ENCODE measurements at regions not wholly inside any gene's neighbourhood (a gene's known extent, or its start where the extent isn't known, plus 50 kb on each side); places are given as distances from the start of the nearest gene placed in this dataset.

DNA sequence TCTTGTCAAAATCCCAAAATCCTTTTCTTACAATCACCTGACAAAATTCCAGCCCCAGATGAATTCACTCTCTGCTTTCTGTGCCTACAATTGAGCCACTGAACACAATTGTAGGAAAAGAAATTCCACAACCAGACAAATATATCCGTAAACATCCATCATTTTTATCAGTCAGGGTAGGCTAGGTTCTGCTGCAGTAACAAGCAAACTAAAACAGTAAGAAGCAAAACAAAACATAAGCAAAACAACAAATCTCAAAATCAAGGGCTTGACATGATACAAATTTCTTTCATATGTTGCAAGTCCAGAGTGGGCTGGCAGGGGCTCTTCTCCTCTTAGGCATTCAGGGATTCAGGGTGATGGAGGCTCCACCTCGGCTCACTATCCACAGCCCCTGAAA lies 114.2 kb upstream of the MAN2A1 start:
- POLR2A ChIA-PET = no interaction called here

More for the DNA sequence above, 114.2 kb upstream of the MAN2A1 start:
- Histone ChIP-seq H2AFZ (ENCODE audit: low read depth, low read length, poor library complexity, severe bottlenecking) (no peak overlapping the region), H3K27ac (ENCODE audit: low read depth, low read length) (no peak overlapping the region), H3K9ac (ENCODE audit: low read length) (no peak overlapping the region), H3K36me3 (ENCODE audit: control insufficient read depth in 1 of 2, insufficient read depth in 2 of 2, low read length in 2 of 2) (no peaks in the 10 kb centered on the region), H3K9me3 (ENCODE audit: control insufficient read depth in 1 of 2, insufficient read depth in 1 of 2, low read depth in 1 of 2, low read length in 2 of 2) (no peaks in the 10 kb centered on the region), H3K79me2 (ENCODE audit: insufficient read depth, low read length) (no peaks in the 10 kb centered on the region), H3K4me2 (ENCODE audit: low read length) (no peak overlapping the region), H3K9me2 (ENCODE audit: insufficient read depth) (no peaks in the 10 kb centered on the region), H3K27me3 (ENCODE audit: insufficient read depth, low read length) (no peaks in the 10 kb centered on the region), H3K4me1 (ENCODE audit: control insufficient read depth in 1 of 2, insufficient read depth in 2 of 2, low read length in 2 of 2) (peaks cover 0 to 3% of the 10 kb centered on the region in 2 experiments; a peak in 1 of 4 replicates), H4K20me1 (ENCODE audit: insufficient read depth) (no peaks in the 10 kb centered on the region), H3K4me3 (replicated peaks in 1 of 2; ENCODE audit: low read depth in 1 of 2, low read length in 2 of 2) (no peak overlapping the region)
- TF ChIP-seq, protein P1, sequence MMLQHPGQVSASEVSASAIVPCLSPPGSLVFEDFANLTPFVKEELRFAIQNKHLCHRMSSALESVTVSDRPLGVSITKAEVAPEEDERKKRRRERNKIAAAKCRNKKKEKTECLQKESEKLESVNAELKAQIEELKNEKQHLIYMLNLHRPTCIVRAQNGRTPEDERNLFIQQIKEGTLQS (IDR thresholded peaks at IDR 0.05) = no peak
- TF ChIP-seq, protein P2, sequence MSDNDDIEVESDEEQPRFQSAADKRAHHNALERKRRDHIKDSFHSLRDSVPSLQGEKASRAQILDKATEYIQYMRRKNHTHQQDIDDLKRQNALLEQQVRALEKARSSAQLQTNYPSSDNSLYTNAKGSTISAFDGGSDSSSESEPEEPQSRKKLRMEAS (IDR thresholded peaks at IDR 0.05) = no peak
- TF ChIP-seq RAD21 (IDR thresholded peaks at IDR 0.05; ENCODE audit: low read depth) = no peak
- TF ChIP-seq EZH2phosphoT487 (IDR thresholded peaks at IDR 0.05; ENCODE audit: borderline replicate concordance) = no peak
- no peak for TF ChIP-seq CEBPB (IDR thresholded peaks at IDR 0.05; ENCODE audit: low read depth)
- no peak for TF ChIP-seq JUND (IDR thresholded peaks at IDR 0.05)
- TF ChIP-seq CBX3 (IDR thresholded peaks at IDR 0.05; ENCODE audit: low read depth) = no peak
- no peak for TF ChIP-seq SRF (IDR thresholded peaks at IDR 0.05; ENCODE audit: low read depth)
- TF ChIP-seq EZH2 (IDR thresholded peaks at IDR 0.05) = no peak
- TF ChIP-seq SIN3A (IDR thresholded peaks at IDR 0.05; ENCODE audit: low read depth) = no peak
- no peak for TF ChIP-seq YY1 (IDR thresholded peaks at IDR 0.05; ENCODE audit: extremely low read depth, insufficient replicate concordance, low read depth, low read length)
- TF ChIP-seq, protein P3, sequence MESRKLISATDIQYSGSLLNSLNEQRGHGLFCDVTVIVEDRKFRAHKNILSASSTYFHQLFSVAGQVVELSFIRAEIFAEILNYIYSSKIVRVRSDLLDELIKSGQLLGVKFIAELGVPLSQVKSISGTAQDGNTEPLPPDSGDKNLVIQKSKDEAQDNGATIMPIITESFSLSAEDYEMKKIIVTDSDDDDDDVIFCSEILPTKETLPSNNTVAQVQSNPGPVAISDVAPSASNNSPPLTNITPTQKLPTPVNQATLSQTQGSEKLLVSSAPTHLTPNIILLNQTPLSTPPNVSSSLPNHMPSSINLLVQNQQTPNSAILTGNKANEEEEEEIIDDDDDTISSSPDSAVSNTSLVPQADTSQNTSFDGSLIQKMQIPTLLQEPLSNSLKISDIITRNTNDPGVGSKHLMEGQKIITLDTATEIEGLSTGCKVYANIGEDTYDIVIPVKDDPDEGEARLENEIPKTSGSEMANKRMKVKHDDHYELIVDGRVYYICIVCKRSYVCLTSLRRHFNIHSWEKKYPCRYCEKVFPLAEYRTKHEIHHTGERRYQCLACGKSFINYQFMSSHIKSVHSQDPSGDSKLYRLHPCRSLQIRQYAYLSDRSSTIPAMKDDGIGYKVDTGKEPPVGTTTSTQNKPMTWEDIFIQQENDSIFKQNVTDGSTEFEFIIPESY (IDR thresholded peaks at IDR 0.05; ENCODE audit: extremely low read depth, insufficient replicate concordance, low read length) = no peak
- no peak for TF ChIP-seq TCF7L2 (IDR thresholded peaks at IDR 0.05; ENCODE audit: borderline replicate concordance, extremely low read depth, insufficient read depth, insufficient read length)
- no peak for ATAC-seq
- ChIA-PET RAD21 (ENCODE audit: low non-redundant PET in 1 of 2, low total read pairs in 2 of 2, uncharacterized antibody in 2 of 2, unreplicated experiment in 2 of 2) (no interaction called here), CTCF (no interaction called here)
- no peak for DNase-seq (ENCODE audit: low read depth, low spot score)
- BruUV-seq (replicated peaks) = no TSS peak
- intact Hi-C loops (cut with micrococcal nuclease) = no loop called here

All from HCT116 (cell line).